ENCODE measurements at regions not wholly inside any gene's neighbourhood (a gene's known extent, or its start where the extent isn't known, plus 50 kb on each side); places are given as distances from the start of the nearest gene placed in this dataset.

DNA sequence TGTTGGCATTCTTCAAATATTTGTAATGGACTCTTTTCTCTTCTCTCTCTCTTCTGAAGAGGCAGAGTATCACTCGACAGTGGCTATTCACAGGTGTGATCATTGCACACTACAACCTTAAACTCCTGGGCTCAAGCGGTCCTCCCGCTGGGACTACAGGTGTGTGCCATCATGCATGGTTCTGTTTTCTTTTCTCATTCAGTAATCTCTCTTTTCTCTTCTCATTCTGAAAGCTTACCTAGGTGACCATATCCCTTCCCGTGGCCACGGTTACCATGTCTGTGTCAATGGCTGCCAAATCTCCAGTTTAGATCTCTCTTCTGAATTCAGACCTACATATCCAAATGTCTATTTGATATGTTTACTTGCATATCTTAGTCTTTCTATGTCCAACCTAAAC lies 96.3 kb downstream of the SOX2 start:
- intact Hi-C loops (cut with DNase I), result no loop called here
- Histone ChIP-seq H3K4me3 (no peak overlapping the region), H3K4me1 (replicated peaks) (no peaks in the 10 kb centered on the region), H3K27me3 (replicated peaks; ENCODE audit: insufficient read depth) (no peaks in the 10 kb centered on the region), H3K9me3 (no peaks in the 10 kb centered on the region), H3K36me3 (no peaks in the 10 kb centered on the region), H3K27ac (no peak overlapping the region)
- WGBS, result 90% methylated on average over 5 of the region's 5 CpGs
- no peak for DNase-seq (ENCODE audit: low spot score)
- TF ChIP-seq POLR2A (IDR thresholded peaks at IDR 0.05), result no peak
- TF ChIP-seq POLR2AphosphoS5 (IDR thresholded peaks at IDR 0.05), result no peak
- TF ChIP-seq, protein P1, sequence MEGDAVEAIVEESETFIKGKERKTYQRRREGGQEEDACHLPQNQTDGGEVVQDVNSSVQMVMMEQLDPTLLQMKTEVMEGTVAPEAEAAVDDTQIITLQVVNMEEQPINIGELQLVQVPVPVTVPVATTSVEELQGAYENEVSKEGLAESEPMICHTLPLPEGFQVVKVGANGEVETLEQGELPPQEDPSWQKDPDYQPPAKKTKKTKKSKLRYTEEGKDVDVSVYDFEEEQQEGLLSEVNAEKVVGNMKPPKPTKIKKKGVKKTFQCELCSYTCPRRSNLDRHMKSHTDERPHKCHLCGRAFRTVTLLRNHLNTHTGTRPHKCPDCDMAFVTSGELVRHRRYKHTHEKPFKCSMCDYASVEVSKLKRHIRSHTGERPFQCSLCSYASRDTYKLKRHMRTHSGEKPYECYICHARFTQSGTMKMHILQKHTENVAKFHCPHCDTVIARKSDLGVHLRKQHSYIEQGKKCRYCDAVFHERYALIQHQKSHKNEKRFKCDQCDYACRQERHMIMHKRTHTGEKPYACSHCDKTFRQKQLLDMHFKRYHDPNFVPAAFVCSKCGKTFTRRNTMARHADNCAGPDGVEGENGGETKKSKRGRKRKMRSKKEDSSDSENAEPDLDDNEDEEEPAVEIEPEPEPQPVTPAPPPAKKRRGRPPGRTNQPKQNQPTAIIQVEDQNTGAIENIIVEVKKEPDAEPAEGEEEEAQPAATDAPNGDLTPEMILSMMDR (IDR thresholded peaks at IDR 0.05), result no peak

DNA sequence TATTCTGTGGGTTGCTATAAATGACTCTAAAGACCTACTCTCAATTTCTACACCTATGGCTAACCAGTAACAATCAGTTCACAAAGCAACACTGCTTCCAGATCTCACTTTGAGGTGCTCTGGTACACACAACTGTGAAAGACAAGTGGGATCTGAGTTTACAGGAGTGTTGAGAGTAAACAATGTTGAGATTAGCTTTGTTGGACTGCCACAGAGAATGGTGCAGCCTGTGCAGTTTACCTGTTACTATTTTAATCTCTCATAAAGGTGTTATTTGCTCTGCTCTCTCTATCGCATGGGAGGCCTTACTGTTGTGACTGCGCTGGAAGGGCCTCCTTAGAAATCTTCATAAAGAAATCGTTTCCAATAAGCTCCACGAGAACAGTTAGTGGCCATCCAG lies 112.0 kb downstream of the SOX2 start:
- no peaks in the 10 kb centered on the region for H3K27me3 ChIP-seq (replicated peaks; ENCODE audit: insufficient read depth)
- intact Hi-C loops (cut with DNase I), result no loop called here
- no peaks in the 10 kb centered on the region for H3K36me3 ChIP-seq
- no peaks in the 10 kb centered on the region for H3K4me1 ChIP-seq (replicated peaks)
- TF ChIP-seq POLR2AphosphoS5 (IDR thresholded peaks at IDR 0.05) (no peak), POLR2A (IDR thresholded peaks at IDR 0.05) (no peak)
- TF ChIP-seq, protein P1 (IDR thresholded peaks at IDR 0.05), result no peak
- no peak overlapping the region for H3K27ac ChIP-seq
- 71% methylated on average over 4 of the region's 4 CpGs for WGBS
- H3K4me3 ChIP-seq, result no peak overlapping the region
- no peak for DNase-seq (ENCODE audit: low spot score)
- no peaks in the 10 kb centered on the region for H3K9me3 ChIP-seq

GRCh38 chr3:181824961-181825360 lies 113.2 kb downstream of the SOX2 start:
- Histone ChIP-seq H3K27me3 (replicated peaks; ENCODE audit: insufficient read depth) (no peaks in the 10 kb centered on the region), H3K36me3 (no peaks in the 10 kb centered on the region), H3K9me3 (no peaks in the 10 kb centered on the region), H3K4me1 (replicated peaks) (no peaks in the 10 kb centered on the region), H3K4me3 (no peak overlapping the region), H3K27ac (no peak overlapping the region)
- WGBS, result 84% methylated on average over 10 of the region's 10 CpGs
- DNase-seq (ENCODE audit: low spot score), result no peak
- TF ChIP-seq POLR2A (IDR thresholded peaks at IDR 0.05), result no peak
- TF ChIP-seq POLR2AphosphoS5 (IDR thresholded peaks at IDR 0.05), result no peak
- TF ChIP-seq, protein P1 (IDR thresholded peaks at IDR 0.05), result no peak
- intact Hi-C loops (cut with DNase I), result no loop called here

DNA sequence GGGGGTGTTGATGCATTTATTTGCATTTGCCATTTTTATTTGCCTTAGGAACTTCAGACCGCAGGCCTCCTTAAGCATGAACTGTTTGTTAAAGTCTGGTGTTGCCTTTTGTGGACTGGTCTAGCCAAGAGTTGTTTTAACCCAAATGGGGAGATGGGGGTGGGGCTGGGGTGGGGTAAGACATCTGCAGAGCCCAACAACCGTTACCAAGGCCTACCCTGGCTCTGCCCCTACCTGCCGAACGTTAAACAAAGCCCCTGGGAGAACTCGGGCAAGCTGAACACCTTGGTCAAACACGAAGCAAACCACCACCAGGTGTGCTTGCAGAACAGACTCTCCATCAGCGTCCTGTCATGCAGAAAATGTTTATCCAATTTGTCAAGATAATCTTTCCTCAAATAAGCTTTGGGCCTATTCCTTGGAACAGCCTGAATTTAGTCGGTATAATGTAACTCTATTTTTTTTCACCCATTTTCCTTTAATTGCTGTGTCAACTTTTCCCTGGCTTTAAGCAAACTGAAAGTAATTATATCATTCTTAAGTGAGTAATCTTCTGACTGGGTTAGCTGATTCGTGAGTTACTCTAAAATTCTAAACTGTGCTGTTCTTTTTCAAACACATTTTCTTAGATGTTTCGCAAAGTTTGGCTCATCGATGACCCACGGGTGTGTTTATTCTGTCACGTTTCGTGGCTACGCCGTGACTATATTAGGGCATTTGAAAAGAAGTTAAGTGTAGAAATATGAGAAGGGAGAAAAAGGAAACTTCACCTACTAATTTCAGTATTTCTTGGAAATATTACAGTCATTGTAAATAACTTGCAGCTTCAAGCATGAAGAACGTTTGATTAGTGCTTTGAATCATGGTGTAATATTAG lies 127.6 kb downstream of the SOX2 start:
- H3K36me3 ChIP-seq, result no peaks in the 10 kb centered on the region
- no peaks in the 10 kb centered on the region for H3K4me1 ChIP-seq (replicated peaks)
- H3K4me3 ChIP-seq, result no peak overlapping the region
- TF ChIP-seq POLR2AphosphoS5 (IDR thresholded peaks at IDR 0.05), result no peak
- H3K9me3 ChIP-seq, result no peaks in the 10 kb centered on the region
- no peak overlapping the region for H3K27ac ChIP-seq
- 28% methylated on average over 17 of the region's 17 CpGs for WGBS
- no peaks in the 10 kb centered on the region for H3K27me3 ChIP-seq (replicated peaks; ENCODE audit: insufficient read depth)
- DNase-seq (ENCODE audit: low spot score), result no peak
- intact Hi-C loops (cut with DNase I), result no loop called here

DNA sequence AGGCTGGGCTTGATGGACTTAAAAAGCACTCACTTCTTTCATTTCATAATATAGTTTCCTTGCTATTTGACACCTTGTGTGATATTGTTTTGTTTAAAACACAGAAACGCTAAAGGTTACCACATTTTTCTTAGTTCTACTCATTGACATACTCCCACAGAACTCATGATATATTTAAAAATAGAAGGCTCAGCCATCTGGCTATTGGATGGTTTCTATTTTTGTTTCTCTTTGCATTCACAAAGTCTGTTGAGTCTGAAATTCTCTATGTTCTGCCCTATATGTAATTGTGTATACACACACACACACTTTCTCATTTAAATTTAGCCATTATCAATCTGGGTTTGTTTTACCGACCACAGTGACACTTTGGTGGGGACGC lies 128.2 kb downstream of the SOX2 start:
- DNase-seq (ENCODE audit: low spot score), result no peak
- 62% methylated on average over 3 of the region's 3 CpGs for WGBS
- no peak overlapping the region for H3K27ac ChIP-seq
- no peak overlapping the region for H3K4me3 ChIP-seq
- H3K9me3 ChIP-seq, result no peaks in the 10 kb centered on the region
- H3K27me3 ChIP-seq (replicated peaks; ENCODE audit: insufficient read depth), result no peaks in the 10 kb centered on the region
- H3K36me3 ChIP-seq, result no peaks in the 10 kb centered on the region
- no peaks in the 10 kb centered on the region for H3K4me1 ChIP-seq (replicated peaks)
- TF ChIP-seq POLR2A (IDR thresholded peaks at IDR 0.05), result no peak
- TF ChIP-seq, protein P1 (IDR thresholded peaks at IDR 0.05), result no peak
- no peak for TF ChIP-seq POLR2AphosphoS5 (IDR thresholded peaks at IDR 0.05)
- intact Hi-C loops (cut with DNase I), result no loop called here

Measured in prostate gland (tissue), 2 donors.